ENCODE measurements at regions not wholly inside any gene's neighbourhood (a gene's known extent, or its start where the extent isn't known, plus 50 kb on each side); places are given as distances from the start of the nearest gene placed in this dataset.

- no peak for TF ChIP-seq CTCF (IDR thresholded peaks at IDR 0.05; ENCODE audit: low read depth, low read length)
- no peak overlapping the region for H3K4me3 ChIP-seq (ENCODE audit: low read depth, low read length)
Measured at GRCh38 chr13:99647596-99647985, 146.3 kb downstream of the TM9SF2 start.

DNA sequence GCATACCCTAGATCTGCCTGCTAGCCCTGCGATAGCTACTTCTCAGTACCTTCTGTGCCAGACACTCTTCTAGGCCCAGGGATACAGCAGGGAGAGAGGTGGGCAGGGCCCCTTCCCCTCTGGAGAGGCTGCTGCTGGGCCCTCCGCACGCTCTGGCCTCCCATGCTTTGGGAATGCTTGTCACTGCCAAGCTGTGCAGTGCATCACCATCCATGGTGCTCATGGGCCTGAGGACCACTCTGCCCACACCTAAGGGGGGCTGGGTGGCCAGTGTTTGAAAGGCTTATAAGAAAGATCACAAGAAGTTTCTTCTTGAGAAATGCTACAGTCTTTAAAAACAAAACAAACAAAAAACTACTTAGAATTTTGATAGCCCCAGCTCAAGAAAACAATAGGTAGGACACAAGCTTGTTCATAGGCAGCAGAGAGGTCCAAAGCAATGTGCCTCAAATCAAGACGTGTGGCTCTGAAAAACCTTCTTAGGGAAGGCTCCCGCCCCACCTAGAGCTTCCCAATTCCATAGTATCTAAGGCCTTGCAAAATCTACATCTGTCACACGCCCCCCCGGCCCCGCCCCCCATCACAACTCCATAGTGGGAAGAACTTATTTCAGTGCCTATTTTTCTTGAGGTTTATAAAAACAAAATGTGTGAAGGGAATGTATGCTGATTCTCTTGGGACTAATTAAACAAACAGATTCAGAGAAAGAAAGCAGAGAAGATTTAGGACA lies 145.8 kb downstream of the TM9SF2 start:
- TF ChIP-seq CTCF (IDR thresholded peaks at IDR 0.05; ENCODE audit: low read depth, low read length): no peak
- no peak overlapping the region for H3K4me3 ChIP-seq (ENCODE audit: low read depth, low read length)

DNA sequence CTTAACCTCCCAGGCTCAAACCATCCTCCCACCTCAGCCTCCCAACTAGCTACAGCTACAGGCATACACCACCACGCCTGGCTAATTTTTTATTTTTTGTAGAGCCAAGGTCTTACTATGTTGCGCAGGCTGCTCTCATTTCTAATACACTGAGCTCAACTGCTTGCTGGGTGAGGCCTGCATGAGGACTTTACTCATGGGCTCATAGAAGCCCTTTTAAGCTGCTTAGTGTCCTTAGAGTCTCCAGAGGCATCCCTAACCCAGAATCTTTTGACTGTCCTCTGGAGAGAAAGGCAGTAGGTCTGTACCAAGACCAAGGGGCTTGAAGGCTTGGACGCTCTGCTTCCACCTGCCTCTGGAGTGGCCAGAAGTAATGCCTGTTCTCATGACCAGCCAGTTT lies 141.6 kb downstream of the TM9SF2 start:
- H3K4me3 ChIP-seq (ENCODE audit: low read depth, low read length): no peak overlapping the region

GRCh38 chr13:99642006-99642405 lies 140.7 kb downstream of the TM9SF2 start:
- no peak for TF ChIP-seq CTCF (IDR thresholded peaks at IDR 0.05; ENCODE audit: low read depth, low read length)

More for the DNA sequence above, 141.6 kb downstream of the TM9SF2 start:
- no peak for TF ChIP-seq CTCF (IDR thresholded peaks at IDR 0.05; ENCODE audit: low read depth, low read length)

DNA sequence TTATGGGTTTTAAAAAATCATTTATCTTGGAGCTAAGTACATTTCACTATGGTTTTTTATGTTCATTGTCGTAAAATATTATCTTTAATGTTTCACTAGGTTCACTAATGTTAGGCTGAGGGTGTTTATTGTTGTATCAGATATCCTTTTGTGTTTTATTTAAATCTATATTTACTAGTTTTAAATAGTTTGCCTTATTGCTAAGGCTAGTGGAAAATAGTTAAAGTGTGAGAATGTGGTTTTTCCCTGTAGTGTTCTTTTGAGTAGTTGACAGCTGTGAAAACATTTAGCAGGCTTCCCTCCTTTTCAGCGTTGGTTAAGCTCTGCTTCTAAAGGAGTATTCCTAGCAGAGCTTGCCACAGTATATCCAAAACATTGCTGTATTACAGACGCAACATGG lies 139.0 kb downstream of the TM9SF2 start:
- no peak overlapping the region for H3K4me3 ChIP-seq (ENCODE audit: low read depth, low read length)
- TF ChIP-seq CTCF (IDR thresholded peaks at IDR 0.05; ENCODE audit: low read depth, low read length): no peak

More at GRCh38 chr13:99642006-99642405, 140.7 kb downstream of the TM9SF2 start:
- no peak overlapping the region for H3K4me3 ChIP-seq (ENCODE audit: low read depth, low read length)

DNA sequence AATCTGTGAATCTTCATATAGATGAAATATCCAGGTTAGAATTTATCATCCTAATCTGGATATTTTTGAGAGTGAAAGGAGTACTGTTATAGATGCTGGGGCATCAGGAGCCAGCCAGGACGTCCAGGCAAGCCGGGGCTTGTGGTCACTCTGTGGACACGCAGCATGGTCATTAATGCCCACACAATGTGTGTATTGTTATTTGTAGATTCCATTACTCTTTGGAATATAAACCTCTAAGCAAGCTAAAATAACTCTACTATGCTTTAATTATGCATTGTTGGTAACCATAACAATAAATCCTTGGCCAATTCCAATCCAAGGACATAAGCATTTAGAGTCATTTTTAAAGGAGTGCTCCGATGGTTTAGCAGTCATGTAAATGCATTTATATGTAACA lies 137.9 kb downstream of the TM9SF2 start:
- TF ChIP-seq CTCF (IDR thresholded peaks at IDR 0.05; ENCODE audit: low read depth, low read length): no peak
- no peak overlapping the region for H3K4me3 ChIP-seq (ENCODE audit: low read depth, low read length)

DNA sequence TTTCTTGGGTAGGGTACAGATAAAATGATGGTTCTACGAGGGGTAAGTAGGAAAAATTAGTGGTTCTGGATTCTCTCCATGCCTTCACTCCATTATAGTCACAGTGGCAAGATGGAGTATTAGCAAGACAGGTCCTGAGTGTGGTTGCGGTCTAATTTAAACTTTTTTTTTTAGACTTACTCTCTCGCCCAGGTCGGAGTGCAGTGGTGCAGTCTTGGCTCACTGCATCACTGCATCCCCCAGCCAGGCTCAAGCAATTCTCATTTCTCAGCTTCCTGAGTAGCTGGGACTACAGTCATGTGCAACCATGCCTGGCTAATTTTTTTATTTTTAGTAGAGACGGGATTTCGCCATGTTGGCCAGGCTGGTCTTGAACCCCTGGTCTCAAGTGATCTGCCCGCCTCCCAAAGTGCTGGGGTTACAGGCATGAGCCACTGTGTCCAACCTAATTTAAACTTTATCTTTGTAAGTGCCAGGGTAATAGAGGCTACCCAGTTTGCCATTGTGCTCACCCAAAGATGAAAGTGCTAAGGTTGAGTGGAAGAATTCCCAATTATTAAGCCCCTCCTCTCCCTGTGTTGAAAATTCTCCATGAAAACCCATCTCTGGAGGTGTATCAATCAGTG lies 135.6 kb downstream of the TM9SF2 start:
- TF ChIP-seq CTCF (IDR thresholded peaks at IDR 0.05; ENCODE audit: low read depth, low read length): no peak
- no peak overlapping the region for H3K4me3 ChIP-seq (ENCODE audit: low read depth, low read length)

Measured in WI38 (cell line).